ENCODE measurements at regions not wholly inside any gene's neighbourhood (a gene's known extent, or its start where the extent isn't known, plus 50 kb on each side); places are given as distances from the start of the nearest gene placed in this dataset.

DNA sequence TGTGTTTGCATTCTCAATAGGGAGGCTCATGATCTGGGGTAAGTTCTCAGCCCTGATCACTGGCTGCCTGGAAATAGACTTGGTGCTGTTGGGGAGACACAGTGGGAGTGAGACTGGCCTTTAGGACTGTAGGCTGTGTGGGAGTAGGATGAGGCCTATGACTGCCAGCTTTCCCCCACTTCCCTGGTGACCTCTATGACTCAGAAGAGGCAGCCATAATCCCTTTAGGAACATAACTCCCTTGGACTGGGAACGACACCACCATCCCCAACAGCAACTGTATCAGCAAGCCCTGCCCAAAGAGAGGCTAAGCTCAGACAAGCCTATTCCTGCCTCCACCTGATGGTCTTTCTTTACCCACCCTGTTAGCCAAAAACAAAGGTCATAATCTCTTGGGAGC, 91.3 kb downstream of the SUCNR1 start:
- no peak overlapping the region for H3K27ac ChIP-seq (ENCODE audit: low read depth in 1 of 2, low read length in 2 of 2)
- H4K20me1 ChIP-seq (ENCODE audit: insufficient read depth, low read length): no peaks in the 10 kb centered on the region
- H2AFZ ChIP-seq (ENCODE audit: insufficient read depth, low read depth, low read length, poor library complexity, severe bottlenecking): no peak overlapping the region
- TF ChIP-seq, protein P1, sequence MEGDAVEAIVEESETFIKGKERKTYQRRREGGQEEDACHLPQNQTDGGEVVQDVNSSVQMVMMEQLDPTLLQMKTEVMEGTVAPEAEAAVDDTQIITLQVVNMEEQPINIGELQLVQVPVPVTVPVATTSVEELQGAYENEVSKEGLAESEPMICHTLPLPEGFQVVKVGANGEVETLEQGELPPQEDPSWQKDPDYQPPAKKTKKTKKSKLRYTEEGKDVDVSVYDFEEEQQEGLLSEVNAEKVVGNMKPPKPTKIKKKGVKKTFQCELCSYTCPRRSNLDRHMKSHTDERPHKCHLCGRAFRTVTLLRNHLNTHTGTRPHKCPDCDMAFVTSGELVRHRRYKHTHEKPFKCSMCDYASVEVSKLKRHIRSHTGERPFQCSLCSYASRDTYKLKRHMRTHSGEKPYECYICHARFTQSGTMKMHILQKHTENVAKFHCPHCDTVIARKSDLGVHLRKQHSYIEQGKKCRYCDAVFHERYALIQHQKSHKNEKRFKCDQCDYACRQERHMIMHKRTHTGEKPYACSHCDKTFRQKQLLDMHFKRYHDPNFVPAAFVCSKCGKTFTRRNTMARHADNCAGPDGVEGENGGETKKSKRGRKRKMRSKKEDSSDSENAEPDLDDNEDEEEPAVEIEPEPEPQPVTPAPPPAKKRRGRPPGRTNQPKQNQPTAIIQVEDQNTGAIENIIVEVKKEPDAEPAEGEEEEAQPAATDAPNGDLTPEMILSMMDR (IDR thresholded peaks at IDR 0.05): no peak
- H3K27me3 ChIP-seq (ENCODE audit: control insufficient read depth in 2 of 2, insufficient read depth in 2 of 2, low read length in 2 of 2): no peaks in the 10 kb centered on the region
- Mint-ChIP-seq H3K4me3 (no peak overlapping the region), H3K27me3 (ENCODE audit: low read depth in 3 of 3) (peaks cover 1 to 2% (median 2%) of the 10 kb centered on the region in 3 donors), H3K4me1 (no peaks in the 10 kb centered on the region), H3K27ac (peak overlapping the region in 1 of 7 donors; percentile 28), H3K36me3 (no peaks in the 10 kb centered on the region), H3K9me3 (peaks cover 0 to 9% (median 5%) of the 10 kb centered on the region in 7 donors)
- H3K4me3 ChIP-seq (replicated peaks in 1 of 3; ENCODE audit: low read depth in 2 of 3, low read length in 3 of 3): no peak overlapping the region
- WGBS (ENCODE audit: insufficient coverage): 100% methylated on average over 1 of the region's 1 CpG
- H3K79me2 ChIP-seq (ENCODE audit: insufficient read depth, low read length): no peaks in the 10 kb centered on the region
- no peak overlapping the region for H3K9ac ChIP-seq (ENCODE audit: insufficient read depth, low read length, poor library complexity, severe bottlenecking)
- intact Hi-C loops (cut with micrococcal nuclease): no loop called here
- H3K9me3 ChIP-seq (replicated peaks in 1 of 2; ENCODE audit: control insufficient read depth in 1 of 2, insufficient read depth in 1 of 2, low read length in 2 of 2): peaks cover 0 to 4% of the 10 kb centered on the region in 2 donors
- no peaks in the 10 kb centered on the region for H3K36me3 ChIP-seq (replicated peaks in 1 of 2; ENCODE audit: control insufficient read depth in 1 of 2, insufficient read depth in 2 of 2, low read length in 2 of 2)
- no peak for DNase-seq
- no peaks in the 10 kb centered on the region for H3K4me1 ChIP-seq (ENCODE audit: control insufficient read depth in 1 of 2, insufficient read depth in 2 of 2, low read length in 2 of 2)
- no peak overlapping the region for H3K4me2 ChIP-seq (replicated peaks; ENCODE audit: extremely low read depth, low read length, poor library complexity, severe bottlenecking)

DNA sequence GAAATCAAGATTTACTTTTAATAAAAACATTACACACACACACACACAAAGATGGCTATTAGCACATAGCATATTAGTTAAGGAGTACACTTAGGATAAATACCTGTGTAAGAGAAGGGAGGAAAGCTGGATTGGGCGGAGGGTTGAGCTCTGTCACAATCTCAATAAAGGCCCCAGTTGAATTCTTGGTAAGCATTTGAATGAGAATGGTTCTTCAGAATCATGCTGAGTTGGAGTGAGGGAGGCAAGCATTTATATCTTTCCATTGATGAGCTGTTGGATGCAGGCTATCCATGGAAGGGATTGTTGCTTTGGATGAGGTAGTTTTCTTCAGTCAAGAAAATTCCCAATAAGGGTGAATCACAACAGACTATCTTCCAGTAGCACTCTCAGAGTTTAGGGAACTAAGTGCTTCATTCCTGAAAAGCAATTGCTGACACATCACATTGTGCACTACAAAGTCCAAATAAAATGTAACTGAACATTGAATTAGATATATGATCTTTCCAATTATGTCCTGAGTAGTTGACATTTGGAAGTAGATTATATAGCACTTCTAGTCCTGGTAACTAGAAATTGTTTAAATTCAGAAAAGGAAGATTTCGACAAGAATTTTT, 95.7 kb downstream of the SUCNR1 start:
- H3K9me3 Mint-ChIP-seq: peaks cover 0 to 9% (median 5%) of the 10 kb centered on the region in 7 donors
- Histone ChIP-seq H3K79me2 (ENCODE audit: insufficient read depth, low read length) (no peaks in the 10 kb centered on the region), H4K20me1 (ENCODE audit: insufficient read depth, low read length) (no peaks in the 10 kb centered on the region), H2AFZ (ENCODE audit: insufficient read depth, low read depth, low read length, poor library complexity, severe bottlenecking) (no peak overlapping the region), H3K27ac (ENCODE audit: low read depth in 1 of 2, low read length in 2 of 2) (no peak overlapping the region), H3K4me3 (replicated peaks in 1 of 3; ENCODE audit: low read depth in 2 of 3, low read length in 3 of 3) (no peak overlapping the region), H3K9me3 (replicated peaks in 1 of 2; ENCODE audit: control insufficient read depth in 1 of 2, insufficient read depth in 1 of 2, low read length in 2 of 2) (peaks cover 0 to 4% of the 10 kb centered on the region in 2 donors), H3K27me3 (ENCODE audit: control insufficient read depth in 2 of 2, insufficient read depth in 2 of 2, low read length in 2 of 2) (no peaks in the 10 kb centered on the region), H3K36me3 (replicated peaks in 1 of 2; ENCODE audit: control insufficient read depth in 1 of 2, insufficient read depth in 2 of 2, low read length in 2 of 2) (no peaks in the 10 kb centered on the region), H3K4me2 (replicated peaks; ENCODE audit: extremely low read depth, low read length, poor library complexity, severe bottlenecking) (no peak overlapping the region), H3K4me1 (ENCODE audit: control insufficient read depth in 1 of 2, insufficient read depth in 2 of 2, low read length in 2 of 2) (no peaks in the 10 kb centered on the region), H3K9ac (ENCODE audit: insufficient read depth, low read length, poor library complexity, severe bottlenecking) (no peak overlapping the region)
- H3K4me3 Mint-ChIP-seq: no peak overlapping the region
- peaks cover 0 to 2% (median 1%) of the 10 kb centered on the region in 3 donors for H3K27me3 Mint-ChIP-seq (ENCODE audit: low read depth in 3 of 3)
- TF ChIP-seq, protein P1 (IDR thresholded peaks at IDR 0.05): no peak
- no peak overlapping the region for H3K27ac Mint-ChIP-seq
- 100% methylated on average over 1 of the region's 2 CpGs for WGBS (ENCODE audit: insufficient coverage)
- intact Hi-C loops (cut with micrococcal nuclease): no loop called here
- H3K36me3 Mint-ChIP-seq: no peaks in the 10 kb centered on the region
- no peak for DNase-seq
- H3K4me1 Mint-ChIP-seq: no peaks in the 10 kb centered on the region

Measured in CD14-positive monocyte (primary cell).